ENCODE measurements at regions not wholly inside any gene's neighbourhood (a gene's known extent, or its start where the extent isn't known, plus 50 kb on each side); places are given as distances from the start of the nearest gene placed in this dataset.
A peak's percentile ranks its signal among the peaks of the same experiment; 100 is the strongest.

GRCh38 chr11:121696177-121696871 lies 243.6 kb upstream of the SORL1-AS1 start:
- Histone ChIP-seq H3K4me1 (peaks cover 0 to 30% (median 0%) of the 10 kb centered on the region in 9 donors), H3K4me3 (peak overlapping the region in 5 of 10 donors; percentile 2 to 18 (median 9)), H3K27me3 (peaks cover 0 to 9% (median 0%) of the 10 kb centered on the region in 7 donors), H3K9me3 (no peaks in the 10 kb centered on the region), H3K27ac (peak overlapping the region; percentile 61 to 89 (median 79)), H3K36me3 (no peaks in the 10 kb centered on the region)
- intact Hi-C loops (cut with DNase I), result no loop called here
- no peak for TF ChIP-seq CTCF (IDR thresholded peaks at IDR 0.05)
- peak; percentile 11 to 38 for DNase-seq
- ATAC-seq, result peak; percentile 60 to 89 (median 84)
- 34 to 47% methylated on average over 20 of the region's 20 CpGs for WGBS, 2 donors

GRCh38 chr11:121692236-121692635 lies 239.5 kb upstream of the SORL1-AS1 start:
- ATAC-seq, result no peak
- Histone ChIP-seq H3K27me3 (no peaks in the 10 kb centered on the region), H3K27ac (no peak overlapping the region), H3K4me1 (peaks cover 0 to 16% (median 0%) of the 10 kb centered on the region in 9 donors), H3K4me3 (no peak overlapping the region), H3K9me3 (no peaks in the 10 kb centered on the region), H3K36me3 (no peaks in the 10 kb centered on the region)
- TF ChIP-seq CTCF (IDR thresholded peaks at IDR 0.05), result no peak
- 80 to 84% methylated on average over 1 of the region's 1 CpG for WGBS, 2 donors
- DNase-seq, result no peak
- intact Hi-C loops (cut with DNase I), result no loop called here

GRCh38 chr11:121688860-121689614 lies 236.3 kb upstream of the SORL1-AS1 start:
- no peaks in the 10 kb centered on the region for H3K9me3 ChIP-seq
- intact Hi-C loops (cut with DNase I), result no loop called here
- peaks cover 0 to 10% (median 0%) of the 10 kb centered on the region in 9 donors for H3K4me1 ChIP-seq
- H3K4me3 ChIP-seq, result no peak overlapping the region
- ATAC-seq (no peak), DNase-seq (no peak)
- no peak for TF ChIP-seq CTCF (IDR thresholded peaks at IDR 0.05)
- H3K27ac ChIP-seq, result no peak overlapping the region
- H3K27me3 ChIP-seq, result no peaks in the 10 kb centered on the region
- 81 to 83% methylated on average over 8 of the region's 8 CpGs for WGBS, 2 donors
- H3K36me3 ChIP-seq, result no peaks in the 10 kb centered on the region

- Histone ChIP-seq H3K9me3 (no peaks in the 10 kb centered on the region), H3K4me3 (no peak overlapping the region), H3K4me1 (peaks cover 0 to 10% (median 0%) of the 10 kb centered on the region in 9 donors), H3K27me3 (no peaks in the 10 kb centered on the region), H3K27ac (peak overlapping the region in 2 of 10 donors; percentile 21 to 52), H3K36me3 (no peaks in the 10 kb centered on the region)
- WGBS, 2 donors, result 40 to 42% methylated on average over 5 of the region's 5 CpGs
- no peak for TF ChIP-seq CTCF (IDR thresholded peaks at IDR 0.05)
- ATAC-seq (peak in 4 of 8 donors; percentile 39 to 64 (median 58)), DNase-seq (no peak)
- intact Hi-C loops (cut with DNase I), result no loop called here
Measured at GRCh38 chr11:121688055-121688491, 235.3 kb upstream of the SORL1-AS1 start.

All from heart right ventricle (tissue), 16 donors.